ENCODE measurements at regions not wholly inside any gene's neighbourhood (a gene's known extent, or its start where the extent isn't known, plus 50 kb on each side); places are given as distances from the start of the nearest gene placed in this dataset.
"Not testable (repeated sequence)": the region's sequence is repeated elsewhere in the genome, so short reads cannot be mapped to it uniquely, and the experiment has no call there.

GRCh38 chr20:53722515-53723036 is 128.9 kb upstream of the ZNF217 start:
- in situ Hi-C loops (cut with MboI; ENCODE audit: low pct_unique_long_range_greater_than_20kb, low sequenced_read_pairs, unreplicated experiment) = no loop called here
- DNase-seq (ENCODE audit: low spot score) = no peak
- TF ChIP-seq, protein P1, sequence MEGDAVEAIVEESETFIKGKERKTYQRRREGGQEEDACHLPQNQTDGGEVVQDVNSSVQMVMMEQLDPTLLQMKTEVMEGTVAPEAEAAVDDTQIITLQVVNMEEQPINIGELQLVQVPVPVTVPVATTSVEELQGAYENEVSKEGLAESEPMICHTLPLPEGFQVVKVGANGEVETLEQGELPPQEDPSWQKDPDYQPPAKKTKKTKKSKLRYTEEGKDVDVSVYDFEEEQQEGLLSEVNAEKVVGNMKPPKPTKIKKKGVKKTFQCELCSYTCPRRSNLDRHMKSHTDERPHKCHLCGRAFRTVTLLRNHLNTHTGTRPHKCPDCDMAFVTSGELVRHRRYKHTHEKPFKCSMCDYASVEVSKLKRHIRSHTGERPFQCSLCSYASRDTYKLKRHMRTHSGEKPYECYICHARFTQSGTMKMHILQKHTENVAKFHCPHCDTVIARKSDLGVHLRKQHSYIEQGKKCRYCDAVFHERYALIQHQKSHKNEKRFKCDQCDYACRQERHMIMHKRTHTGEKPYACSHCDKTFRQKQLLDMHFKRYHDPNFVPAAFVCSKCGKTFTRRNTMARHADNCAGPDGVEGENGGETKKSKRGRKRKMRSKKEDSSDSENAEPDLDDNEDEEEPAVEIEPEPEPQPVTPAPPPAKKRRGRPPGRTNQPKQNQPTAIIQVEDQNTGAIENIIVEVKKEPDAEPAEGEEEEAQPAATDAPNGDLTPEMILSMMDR (IDR thresholded peaks at IDR 0.05; ENCODE audit: extremely low read depth, insufficient read depth, missing control alignments) = no peak

DNA sequence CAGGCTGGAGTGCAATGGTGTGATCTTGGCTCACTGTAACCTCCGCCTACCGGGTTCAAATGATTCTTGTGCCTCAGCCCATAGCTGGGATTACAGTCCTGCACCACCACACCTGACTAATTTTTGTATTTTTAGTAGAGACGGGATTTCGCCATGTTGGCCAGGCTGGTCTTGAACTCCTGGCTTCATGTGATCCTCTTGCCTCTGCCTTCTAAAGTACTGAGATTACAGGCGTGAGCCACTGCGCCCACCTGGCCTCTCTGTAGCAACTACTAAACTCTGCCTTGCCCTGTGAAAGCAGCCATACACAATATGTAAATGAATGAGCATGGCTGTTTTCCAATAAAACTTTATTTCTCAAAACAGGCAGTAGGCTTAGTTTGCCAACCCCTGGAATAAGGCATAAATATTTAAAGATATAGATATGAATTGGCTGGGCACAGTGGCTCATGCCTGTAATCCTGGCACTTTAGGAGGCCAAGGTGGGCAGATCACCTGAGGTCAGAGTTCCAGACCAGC is 127.9 kb upstream of the ZNF217 start:
- DNase-seq (ENCODE audit: low spot score); in situ Hi-C loops (cut with MboI; ENCODE audit: low pct_unique_long_range_greater_than_20kb, low sequenced_read_pairs, unreplicated experiment): not testable (repeated sequence)

GRCh38 chr20:53719171-53719803 is 125.6 kb upstream of the ZNF217 start:
- DNase-seq (ENCODE audit: low spot score); in situ Hi-C loops (cut with MboI; ENCODE audit: low pct_unique_long_range_greater_than_20kb, low sequenced_read_pairs, unreplicated experiment): not testable (repeated sequence)

GRCh38 chr20:53718142-53719021 is 124.7 kb upstream of the ZNF217 start:
- DNase-seq (ENCODE audit: low spot score) = no peak
- in situ Hi-C loops (cut with MboI; ENCODE audit: low pct_unique_long_range_greater_than_20kb, low sequenced_read_pairs, unreplicated experiment) = no loop called here
- TF ChIP-seq, protein P1 (IDR thresholded peaks at IDR 0.05; ENCODE audit: extremely low read depth, insufficient read depth, missing control alignments) = no peak

GRCh38 chr20:53716395-53716794 is 122.8 kb upstream of the ZNF217 start:
- in situ Hi-C loops (cut with MboI; ENCODE audit: low pct_unique_long_range_greater_than_20kb, low sequenced_read_pairs, unreplicated experiment) = no loop called here
- no peak for DNase-seq (ENCODE audit: low spot score)
- TF ChIP-seq, protein P1 (IDR thresholded peaks at IDR 0.05; ENCODE audit: extremely low read depth, insufficient read depth, missing control alignments) = no peak

GRCh38 chr20:53714524-53714923 is 120.9 kb upstream of the ZNF217 start:
- DNase-seq (ENCODE audit: low spot score) = no peak
- in situ Hi-C loops (cut with MboI; ENCODE audit: low pct_unique_long_range_greater_than_20kb, low sequenced_read_pairs, unreplicated experiment) = no loop called here
- TF ChIP-seq, protein P1 (IDR thresholded peaks at IDR 0.05; ENCODE audit: extremely low read depth, insufficient read depth, missing control alignments) = no peak

GRCh38 chr20:53713328-53714056 is 119.9 kb upstream of the ZNF217 start:
- no peak for DNase-seq (ENCODE audit: low spot score)
- TF ChIP-seq, protein P1 (IDR thresholded peaks at IDR 0.05; ENCODE audit: extremely low read depth, insufficient read depth, missing control alignments) = no peak
- in situ Hi-C loops (cut with MboI; ENCODE audit: low pct_unique_long_range_greater_than_20kb, low sequenced_read_pairs, unreplicated experiment) = no loop called here
